GM23338 (cell line): ENCODE measurements at regions not wholly inside any gene's neighbourhood (a gene's known extent, or its start where the extent isn't known, plus 50 kb on each side); places are given as distances from the start of the nearest gene placed in this dataset.

ENCODE experiments used
- ATAC-seq: fragments of 200-7000 bp; cut with Tn5 transposase; 3 replicates; pipeline ENCODE4 v1.9.1; 2020
- DNase-seq: peaks from one replicate; pipeline ENCODE4 v3.0.0-alpha.2; 2015; ENCODE audit warnings: low spot score
- H2AFZ ChIP-seq: fragments of 200-600 bp; sonication (generic); 2 replicates; pipeline ENCODE4 v1.8.0; 2016; ENCODE audit warnings: antibody characterized with exemption, mild to moderate bottlenecking, moderate library complexity
- H3F3A ChIP-seq: fragments of 200-600 bp; sonication (generic); replicated peaks from 2 replicates; pipeline ENCODE4 v1.8.0; 2017; ENCODE audit warnings: antibody characterized with exemption, mixed run types, low read depth
- H3K27ac ChIP-seq: fragments of 200-600 bp; sonication (generic); 2 replicates; pipeline ENCODE4 v1.6.1; 2016; ENCODE audit warnings: low read depth
- H3K27me3 ChIP-seq: fragments of 200-600 bp; sonication (generic); 2 replicates; pipeline ENCODE4 v1.8.0; 2016; ENCODE audit warnings: mild to moderate bottlenecking, mixed run types, moderate library complexity; ENCODE audit not compliant: insufficient read depth
- H3K36me3 ChIP-seq: fragments of 200-600 bp; sonication (generic); 2 replicates; pipeline ENCODE4 v1.8.0; 2016; ENCODE audit warnings: mild to moderate bottlenecking; ENCODE audit not compliant: insufficient read depth
- H3K4me1 ChIP-seq: fragments of 200-600 bp; sonication (generic); 2 replicates; pipeline ENCODE4 v1.8.0; 2016; ENCODE audit warnings: mild to moderate bottlenecking, moderate library complexity; ENCODE audit not compliant: insufficient read depth
- H3K4me2 ChIP-seq: fragments of 200-600 bp; sonication (generic); 2 replicates; pipeline ENCODE4 v1.7.1; 2017; ENCODE audit warnings: mixed run types
- H3K4me3 ChIP-seq: fragments of 200-600 bp; sonication (generic); 2 replicates; pipeline ENCODE4 v1.6.1; 2016; ENCODE audit warnings: mixed run types
- H3K79me2 ChIP-seq: fragments of 200-600 bp; sonication (generic); replicated peaks from 2 replicates; pipeline ENCODE4 v1.8.0; 2017; ENCODE audit warnings: mild to moderate bottlenecking; ENCODE audit not compliant: insufficient read depth
- H3K9me2 ChIP-seq: fragments of 200-600 bp; sonication (generic); 2 replicates; pipeline ENCODE4 v1.8.0; 2017; ENCODE audit not compliant: insufficient read depth
- H4K20me1 ChIP-seq: fragments of 200-600 bp; sonication (generic); replicated peaks from 2 replicates; pipeline ENCODE4 v1.8.0; 2017; ENCODE audit warnings: mild to moderate bottlenecking; ENCODE audit not compliant: insufficient read depth
- H3K27ac Mint-ChIP-seq: 2 replicates; pipeline ENCODE4 v1.8.0; 2020; ENCODE audit warnings: inconsistent platforms, mild to moderate bottlenecking, moderate library complexity, mixed read lengths
- H3K27me3 Mint-ChIP-seq: 3 replicates; pipeline ENCODE4 v1.8.0; 2022; ENCODE audit warnings: low read depth, mild to moderate bottlenecking, moderate library complexity, mixed read lengths, inconsistent platforms; ENCODE audit not compliant: insufficient read depth, poor library complexity
- H3K36me3 Mint-ChIP-seq: 3 replicates; pipeline ENCODE4 v1.8.0; 2021; ENCODE audit warnings: low read depth, mild to moderate bottlenecking, inconsistent platforms, moderate library complexity, mixed read lengths
- H3K4me1 Mint-ChIP-seq: 3 replicates; pipeline ENCODE4 v1.8.0; 2020; ENCODE audit warnings: mild to moderate bottlenecking, inconsistent platforms, mixed read lengths
- H3K4me3 Mint-ChIP-seq: 3 replicates; pipeline ENCODE4 v1.8.0; 2021; ENCODE audit warnings: moderate library complexity, mild to moderate bottlenecking, inconsistent platforms, mixed read lengths
- H3K9me3 Mint-ChIP-seq: 3 replicates; pipeline ENCODE4 v1.8.0; 2020; ENCODE audit warnings: moderate library complexity, mild to moderate bottlenecking, inconsistent platforms, mixed read lengths
- CTCF ChIP-seq, 2 experiments: fragments of 200-600 bp in 1 of 2; sonication (generic) in 1 of 2; conservative IDR thresholded peaks; 2 replicates each; pipeline versions ENCODE4 v1.5.1 to v1.6.1; 2016 to 2017; ENCODE audit warnings: antibody characterized with exemption in 2 of 2, low read depth in 2 of 2, mild to moderate bottlenecking in 2 of 2, moderate library complexity in 1 of 2
- EZH2 ChIP-seq: fragments of 200-600 bp; sonication (generic); IDR thresholded peaks from one replicate; pipeline ENCODE4 v1.8.0; 2017; ENCODE audit warnings: antibody characterized with exemption, mild to moderate bottlenecking, low read depth; ENCODE audit not compliant: unreplicated experiment
- JUNB ChIP-seq: IDR thresholded peaks from one replicate; pipeline ENCODE4 v1.6.1; 2016; ENCODE audit warnings: antibody characterized with exemption; ENCODE audit not compliant: unreplicated experiment
- NANOG ChIP-seq: IDR thresholded peaks from 2 replicates; pipeline ENCODE4 v1.6.1; 2016; ENCODE audit warnings: antibody characterized with exemption, borderline replicate concordance
- POLR2AphosphoS5 ChIP-seq: IDR thresholded peaks from 2 replicates; pipeline ENCODE4 v1.6.1; 2016; ENCODE audit warnings: antibody characterized with exemption, low read depth
- ZNF331 ChIP-seq: fragments of 250-450 bp; sonication (Bioruptor Pico); IDR thresholded peaks from 2 replicates; pipeline ENCODE4 v1.5.0; 2020; ENCODE audit warnings: low read depth, mild to moderate bottlenecking, moderate library complexity
- ZNF462 ChIP-seq: fragments of 250-450 bp; sonication (Bioruptor Pico); IDR thresholded peaks from 2 replicates; pipeline ENCODE4 v1.5.0; 2020; ENCODE audit warnings: mild to moderate bottlenecking, moderate library complexity

GRCh38 chr13:79149210-79149609 is 256.8 kb downstream of the RBM26 start (continued):
- TF ChIP-seq ZNF462 (CRISPR knock-in tag) (no peak), ZNF331 (CRISPR knock-in tag) (no peak), POLR2AphosphoS5 (no peak), CTCF (conservative IDR thresholded peaks at IDR 0.05; ENCODE audit: low read depth in 2 of 2) (no peak), JUNB (no peak), EZH2 (no peak)

GRCh38 chr13:79141082-79141481 is 265.0 kb downstream of the RBM26 start:
- Mint-ChIP-seq H3K4me1 (no peaks in the 10 kb centered on the region), H3K36me3 (no peaks in the 10 kb centered on the region), H3K27me3 (no peaks in the 10 kb centered on the region), H3K27ac (no peak overlapping the region), H3K4me3 (no peak overlapping the region), H3K9me3 (no peaks in the 10 kb centered on the region; the same call in 2 of the 3 replicates)
- no peaks in the 10 kb centered on the region for H4K20me1 ChIP-seq
- no peak overlapping the region for H3K4me3 ChIP-seq
- H3K36me3 ChIP-seq, result no peaks in the 10 kb centered on the region
- H3K4me2 ChIP-seq, result no peak overlapping the region
- no peaks in the 10 kb centered on the region; the same call in 1 of the 2 replicates for H3K9me2 ChIP-seq
- no peaks in the 10 kb centered on the region for H3K4me1 ChIP-seq
- no peaks in the 10 kb centered on the region for H3F3A ChIP-seq
- H3K79me2 ChIP-seq, result no peaks in the 10 kb centered on the region
- no peak overlapping the region for H3K27ac ChIP-seq
- DNase-seq (no peak), ATAC-seq (no peak)
- H2AFZ ChIP-seq, result no peak overlapping the region
- H3K27me3 ChIP-seq, result no peaks in the 10 kb centered on the region
- TF ChIP-seq NANOG (no peak), JUNB (no peak)
